ENCODE measurements at regions not wholly inside any gene's neighbourhood (a gene's known extent, or its start where the extent isn't known, plus 50 kb on each side); places are given as distances from the start of the nearest gene placed in this dataset.

- Histone ChIP-seq H3K27ac (no peak overlapping the region), H3K9me3 (no peaks in the 10 kb centered on the region), H3K27me3 (no peaks in the 10 kb centered on the region), H3K4me3 (no peak overlapping the region), H3K36me3 (no peaks in the 10 kb centered on the region), H3K4me1 (no peaks in the 10 kb centered on the region)
- no peak for DNase-seq
- no peak for TF ChIP-seq POLR2A (IDR thresholded peaks at IDR 0.05)
- no peak for TF ChIP-seq CTCF (IDR thresholded peaks at IDR 0.05)
- WGBS, 2 donors = 66 to 68% methylated on average over 3 of the region's 3 CpGs
- intact Hi-C loops (cut with DNase I) = no loop called here
Measured at GRCh38 chr4:171668403-171668802, 144.8 kb upstream of the GALNTL6 start.

GRCh38 chr4:171667906-171668305 is 145.3 kb upstream of the GALNTL6 start:
- no peaks in the 10 kb centered on the region for H3K9me3 ChIP-seq
- TF ChIP-seq CTCF (IDR thresholded peaks at IDR 0.05) (no peak), POLR2A (IDR thresholded peaks at IDR 0.05) (no peak)
- intact Hi-C loops (cut with DNase I) = no loop called here
- H3K36me3 ChIP-seq = no peaks in the 10 kb centered on the region
- no peak overlapping the region for H3K4me3 ChIP-seq
- no peaks in the 10 kb centered on the region for H3K27me3 ChIP-seq
- H3K4me1 ChIP-seq = no peaks in the 10 kb centered on the region
- no peak for DNase-seq
- no peak overlapping the region for H3K27ac ChIP-seq

- TF ChIP-seq CTCF (IDR thresholded peaks at IDR 0.05) (no peak), POLR2A (IDR thresholded peaks at IDR 0.05) (no peak)
- Histone ChIP-seq H3K27ac (no peak overlapping the region), H3K4me3 (no peak overlapping the region), H3K27me3 (no peaks in the 10 kb centered on the region), H3K4me1 (no peaks in the 10 kb centered on the region), H3K9me3 (no peaks in the 10 kb centered on the region), H3K36me3 (no peaks in the 10 kb centered on the region)
- WGBS, 2 donors = 60% methylated on average over 1 of the region's 6 CpGs; no CpG with 5 or more reads in 1 of the 2 donors
- intact Hi-C loops (cut with DNase I) = no loop called here
- no peak for DNase-seq
Measured at GRCh38 chr4:171651071-171651470, 162.1 kb upstream of the GALNTL6 start.

- no peak for DNase-seq
- Histone ChIP-seq H3K27ac (no peak overlapping the region), H3K4me3 (no peak overlapping the region), H3K9me3 (no peaks in the 10 kb centered on the region), H3K4me1 (no peaks in the 10 kb centered on the region), H3K27me3 (no peaks in the 10 kb centered on the region), H3K36me3 (no peaks in the 10 kb centered on the region)
- TF ChIP-seq CTCF (IDR thresholded peaks at IDR 0.05) = no peak
- TF ChIP-seq POLR2A (IDR thresholded peaks at IDR 0.05) = no peak
- intact Hi-C loops (cut with DNase I) = no loop called here
- WGBS, 2 donors = 17% methylated on average over 1 of the region's 2 CpGs; no CpG with 5 or more reads in 1 of the 2 donors
Measured at GRCh38 chr4:171650543-171650942, 162.7 kb upstream of the GALNTL6 start.

GRCh38 chr4:171648926-171649325 is 164.3 kb upstream of the GALNTL6 start:
- no peak for DNase-seq
- WGBS, 2 donors = 44 to 59% methylated on average over 5 of the region's 5 CpGs
- Histone ChIP-seq H3K4me1 (no peaks in the 10 kb centered on the region), H3K27me3 (no peaks in the 10 kb centered on the region), H3K36me3 (no peaks in the 10 kb centered on the region), H3K4me3 (no peak overlapping the region), H3K27ac (no peak overlapping the region), H3K9me3 (no peaks in the 10 kb centered on the region)
- no peak for TF ChIP-seq CTCF (IDR thresholded peaks at IDR 0.05)
- TF ChIP-seq POLR2A (IDR thresholded peaks at IDR 0.05) = no peak
- intact Hi-C loops (cut with DNase I) = no loop called here

All from esophagus squamous epithelium (tissue), 5 donors.